Nephron progenitor cell (in vitro differentiated cells): ENCODE measurements at regions not wholly inside any gene's neighbourhood (a gene's known extent, or its start where the extent isn't known, plus 50 kb on each side); places are given as distances from the start of the nearest gene placed in this dataset.
"Not testable (repeated sequence)": the region's sequence is repeated elsewhere in the genome, so short reads cannot be mapped to it uniquely, and the experiment has no call there.

Source experiments
- DNase-seq: peaks from one replicate; pipeline ENCODE4 v3.0.0; 2021
- H3K27ac Mint-ChIP-seq: 2 replicates; pipeline ENCODE4 v1.8.0; 2021; ENCODE audit warnings: mild to moderate bottlenecking, moderate library complexity, mixed read lengths
- H3K27me3 Mint-ChIP-seq: 2 replicates; pipeline ENCODE4 v1.8.0; 2021; ENCODE audit warnings: mild to moderate bottlenecking, low read depth, mixed read lengths; ENCODE audit not compliant: poor library complexity
- H3K36me3 Mint-ChIP-seq: 2 replicates; pipeline ENCODE4 v1.8.0; 2021; ENCODE audit warnings: low read depth, mixed read lengths
- H3K4me1 Mint-ChIP-seq: 2 replicates; pipeline ENCODE4 v1.8.0; 2021; ENCODE audit warnings: mixed read lengths
- H3K4me3 Mint-ChIP-seq: 2 replicates; pipeline ENCODE4 v1.8.0; 2021; ENCODE audit warnings: mild to moderate bottlenecking, moderate library complexity, mixed read lengths
- H3K9me3 Mint-ChIP-seq: 2 replicates; pipeline ENCODE4 v1.8.0; 2021; ENCODE audit warnings: mild to moderate bottlenecking, moderate library complexity, mixed read lengths
- TF ChIP-seq, protein P1 (sequence below): fragments of 200-600 bp; sonication (generic); IDR thresholded peaks from 2 replicates; pipeline ENCODE4 v1.5.0; 2021; ENCODE audit warnings: antibody characterized with exemption

DNA sequence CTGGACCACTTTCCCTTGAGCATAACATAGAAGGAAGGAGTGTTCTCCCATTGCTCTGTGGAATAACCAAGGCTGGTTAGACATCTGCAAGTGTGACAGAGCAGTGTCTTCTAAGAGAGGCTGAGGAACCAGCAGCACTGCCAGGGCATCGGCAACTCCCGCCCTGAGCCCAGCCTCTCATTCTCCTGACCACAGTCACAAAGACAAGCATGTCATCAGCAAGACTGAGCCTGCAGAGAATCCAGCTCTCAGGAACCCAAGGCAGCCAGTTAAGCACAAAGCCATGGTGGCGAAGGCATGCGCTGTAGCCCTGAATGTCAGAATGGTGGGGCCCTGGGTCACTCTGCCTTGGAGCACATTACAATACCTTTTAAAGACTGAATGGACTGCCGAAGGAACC is 253.9 kb downstream of the AGTPBP1 start:
- Mint-ChIP-seq H3K4me1 (no peaks in the 10 kb centered on the region), H3K27ac (no peak overlapping the region), H3K27me3 (peaks cover 3% of the 10 kb centered on the region), H3K9me3 (no peaks in the 10 kb centered on the region), H3K36me3 (no peaks in the 10 kb centered on the region), H3K4me3 (no peak overlapping the region)
- no peak for DNase-seq
- TF ChIP-seq, protein P1, sequence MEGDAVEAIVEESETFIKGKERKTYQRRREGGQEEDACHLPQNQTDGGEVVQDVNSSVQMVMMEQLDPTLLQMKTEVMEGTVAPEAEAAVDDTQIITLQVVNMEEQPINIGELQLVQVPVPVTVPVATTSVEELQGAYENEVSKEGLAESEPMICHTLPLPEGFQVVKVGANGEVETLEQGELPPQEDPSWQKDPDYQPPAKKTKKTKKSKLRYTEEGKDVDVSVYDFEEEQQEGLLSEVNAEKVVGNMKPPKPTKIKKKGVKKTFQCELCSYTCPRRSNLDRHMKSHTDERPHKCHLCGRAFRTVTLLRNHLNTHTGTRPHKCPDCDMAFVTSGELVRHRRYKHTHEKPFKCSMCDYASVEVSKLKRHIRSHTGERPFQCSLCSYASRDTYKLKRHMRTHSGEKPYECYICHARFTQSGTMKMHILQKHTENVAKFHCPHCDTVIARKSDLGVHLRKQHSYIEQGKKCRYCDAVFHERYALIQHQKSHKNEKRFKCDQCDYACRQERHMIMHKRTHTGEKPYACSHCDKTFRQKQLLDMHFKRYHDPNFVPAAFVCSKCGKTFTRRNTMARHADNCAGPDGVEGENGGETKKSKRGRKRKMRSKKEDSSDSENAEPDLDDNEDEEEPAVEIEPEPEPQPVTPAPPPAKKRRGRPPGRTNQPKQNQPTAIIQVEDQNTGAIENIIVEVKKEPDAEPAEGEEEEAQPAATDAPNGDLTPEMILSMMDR: no peak

DNA sequence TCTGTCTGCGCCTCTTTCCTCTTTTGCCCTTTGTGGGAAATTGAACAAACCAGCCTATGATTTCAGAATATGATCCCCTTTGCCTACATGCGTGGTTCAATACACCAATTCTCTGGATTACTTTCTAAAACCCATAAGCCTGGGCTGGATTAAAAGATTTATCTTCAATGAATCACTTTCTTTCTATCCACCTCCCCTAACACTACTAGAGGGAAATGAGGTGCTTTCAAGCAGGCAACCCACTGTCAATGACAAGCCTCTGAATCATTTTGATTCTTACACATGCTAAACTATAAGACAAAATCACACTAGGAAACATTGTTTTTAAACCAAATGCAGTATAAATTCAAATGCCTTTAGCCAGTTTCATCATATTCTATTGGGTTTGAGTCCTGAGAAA is 257.5 kb downstream of the AGTPBP1 start:
- peaks cover 16% of the 10 kb centered on the region for H3K4me1 Mint-ChIP-seq
- TF ChIP-seq, protein P1: no peak
- no peak overlapping the region for H3K27ac Mint-ChIP-seq
- H3K27me3 Mint-ChIP-seq: peaks cover 10% of the 10 kb centered on the region
- no peak for DNase-seq
- H3K9me3 Mint-ChIP-seq: no peaks in the 10 kb centered on the region
- no peaks in the 10 kb centered on the region for H3K36me3 Mint-ChIP-seq
- H3K4me3 Mint-ChIP-seq: no peak overlapping the region

DNA sequence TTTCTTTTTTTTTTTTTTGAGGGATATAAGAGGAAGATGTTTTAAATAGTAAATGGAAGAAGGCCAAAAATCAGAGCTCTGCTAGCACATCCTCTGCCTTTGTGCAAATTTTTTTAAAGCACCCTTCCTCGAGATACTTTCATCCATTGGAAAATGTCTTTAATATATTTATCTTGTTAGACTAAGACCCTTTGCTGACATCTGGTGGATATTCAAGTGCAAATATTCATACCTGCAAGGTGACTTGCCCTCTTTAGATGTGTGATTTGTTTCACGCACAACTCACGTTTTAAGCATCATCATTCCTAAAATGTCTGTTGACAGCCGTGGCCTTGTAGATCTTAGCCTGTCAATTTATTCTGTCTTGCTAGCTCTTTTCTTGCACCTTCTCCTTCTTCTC is 258.5 kb downstream of the AGTPBP1 start:
- H3K9me3 Mint-ChIP-seq: no peaks in the 10 kb centered on the region
- no peak for DNase-seq
- peaks cover 17% of the 10 kb centered on the region for H3K4me1 Mint-ChIP-seq
- TF ChIP-seq, protein P1: no peak
- no peaks in the 10 kb centered on the region for H3K36me3 Mint-ChIP-seq
- H3K27me3 Mint-ChIP-seq: peaks cover 10% of the 10 kb centered on the region
- no peak overlapping the region for H3K4me3 Mint-ChIP-seq
- no peak overlapping the region for H3K27ac Mint-ChIP-seq

DNA sequence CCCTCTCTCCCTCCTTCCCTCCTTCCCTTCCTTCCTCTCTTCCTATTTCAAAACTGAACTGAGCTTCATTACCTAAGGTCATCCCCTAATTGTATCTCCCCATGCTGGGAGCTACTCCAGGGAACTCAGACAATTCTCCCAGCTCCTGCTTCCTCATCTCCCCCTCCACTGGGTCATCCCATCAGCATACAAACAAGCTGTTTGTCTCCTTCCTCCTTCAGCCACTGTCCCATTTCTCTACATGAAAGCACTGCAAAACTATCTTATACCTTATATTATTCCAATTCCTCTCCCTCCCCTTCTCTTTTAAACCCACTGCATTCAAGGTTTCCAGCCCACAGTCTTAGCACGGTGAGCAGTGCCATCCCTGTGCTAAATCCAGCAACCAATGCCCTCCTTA is 262.4 kb downstream of the AGTPBP1 start:
- no peak overlapping the region for H3K27ac Mint-ChIP-seq
- H3K4me1 Mint-ChIP-seq: peaks cover 17% of the 10 kb centered on the region
- no peak overlapping the region for H3K4me3 Mint-ChIP-seq
- TF ChIP-seq, protein P1: no peak
- peaks cover 17% of the 10 kb centered on the region for H3K9me3 Mint-ChIP-seq
- no peak for DNase-seq
- peaks cover 5% of the 10 kb centered on the region for H3K36me3 Mint-ChIP-seq
- peaks cover 13% of the 10 kb centered on the region for H3K27me3 Mint-ChIP-seq

DNA sequence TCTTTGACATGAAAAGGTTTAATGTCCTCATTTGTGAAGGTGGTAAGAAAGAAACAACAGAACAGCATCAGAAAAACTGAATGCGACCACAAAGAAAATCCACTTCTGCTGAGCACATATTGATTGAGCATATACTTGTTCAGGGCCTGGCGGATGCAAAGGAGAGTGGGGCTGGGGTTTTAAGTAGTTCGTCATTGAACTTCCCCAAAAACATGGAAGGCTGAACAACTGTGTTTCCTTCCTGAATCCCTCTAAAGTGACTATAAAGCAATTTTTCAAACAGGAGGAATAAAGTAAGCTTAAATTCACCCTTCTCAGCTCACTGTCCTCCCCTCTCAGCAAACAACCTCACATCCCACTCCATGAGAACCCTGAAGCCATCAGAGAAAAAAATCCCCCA is 262.9 kb downstream of the AGTPBP1 start:
- H3K27ac Mint-ChIP-seq: no peak overlapping the region
- DNase-seq: no peak
- peaks cover 19% of the 10 kb centered on the region for H3K9me3 Mint-ChIP-seq
- no peak overlapping the region for H3K4me3 Mint-ChIP-seq
- H3K36me3 Mint-ChIP-seq: peaks cover 6% of the 10 kb centered on the region
- TF ChIP-seq, protein P1: no peak
- peaks cover 10% of the 10 kb centered on the region for H3K27me3 Mint-ChIP-seq
- peaks cover 17% of the 10 kb centered on the region for H3K4me1 Mint-ChIP-seq

DNA sequence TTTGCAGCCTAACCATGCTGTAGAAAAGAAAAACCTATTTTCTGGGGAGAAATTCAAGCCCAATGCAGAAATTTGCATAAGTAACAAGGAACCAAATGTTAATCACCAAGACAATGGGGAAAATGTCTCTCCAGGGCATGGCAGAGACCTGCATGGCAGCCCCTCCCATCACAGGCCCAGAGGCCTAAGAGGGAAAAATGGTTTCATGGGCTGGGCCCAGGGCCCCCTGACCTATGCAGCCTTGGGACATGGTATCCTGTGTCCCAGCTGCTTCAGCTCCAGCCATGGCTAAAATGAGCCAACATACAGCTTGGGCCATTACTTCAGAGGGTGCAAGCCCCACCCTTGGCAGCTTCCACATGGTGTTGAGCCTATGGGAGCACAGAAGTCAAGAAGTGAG is 266.9 kb downstream of the AGTPBP1 start:
- H3K4me1 Mint-ChIP-seq, H3K4me3 Mint-ChIP-seq, H3K27ac Mint-ChIP-seq, DNase-seq, H3K36me3 Mint-ChIP-seq, H3K27me3 Mint-ChIP-seq: not testable (repeated sequence)
- peaks cover 19% of the 10 kb centered on the region for H3K9me3 Mint-ChIP-seq
